ENCODE measurements at regions not wholly inside any gene's neighbourhood (a gene's known extent, or its start where the extent isn't known, plus 50 kb on each side); places are given as distances from the start of the nearest gene placed in this dataset.

- TF ChIP-seq NRF1 (IDR thresholded peaks at IDR 0.05; ENCODE audit: low read depth, low read length) = no peak
- no peak for TF ChIP-seq FOXM1 (IDR thresholded peaks at IDR 0.05; ENCODE audit: low read depth)
- no peak for TF ChIP-seq GATA2 (CRISPR knock-in tag; IDR thresholded peaks at IDR 0.05)
Measured at GRCh38 chr13:107020393-107020792, 452.5 kb upstream of the ARGLU1 start (continued).

GRCh38 chr13:107018285-107018684 is 450.3 kb upstream of the ARGLU1 start:
- DNase-seq = no peak
- no peak overlapping the region for H3K9ac ChIP-seq
- no peaks in the 10 kb centered on the region for H3F3A ChIP-seq (replicated peaks; ENCODE audit: insufficient read depth)
- no peaks in the 10 kb centered on the region for H4K20me1 ChIP-seq (ENCODE audit: insufficient read depth)
- H2AFZ ChIP-seq (ENCODE audit: low read depth) = no peak overlapping the region
- no peaks in the 10 kb centered on the region for H3K4me1 ChIP-seq (ENCODE audit: control insufficient read depth in 1 of 2, insufficient read depth in 2 of 2, low read depth in 1 of 2, low read length in 1 of 2)
- no peaks in the 10 kb centered on the region for H3K9me3 ChIP-seq
- H3K27ac ChIP-seq (ENCODE audit: low read depth in 2 of 2, low read length in 1 of 2) = no peak overlapping the region
- WGBS (ENCODE audit: low lambda C conversion rate) = 48% methylated on average over 4 of the region's 4 CpGs
- H3K9me2 ChIP-seq = no peaks in the 10 kb centered on the region
- H3K4me3 ChIP-seq (ENCODE audit: low read depth in 2 of 2, low read length in 1 of 2) = no peak overlapping the region
- TF ChIP-seq GABPA (IDR thresholded peaks at IDR 0.05; ENCODE audit: low read depth) (no peak), RFX5 (IDR thresholded peaks at IDR 0.05; ENCODE audit: low read length) (no peak)
- no peaks in the 10 kb centered on the region for H3K36me3 ChIP-seq (replicated peaks in 1 of 2; ENCODE audit: control insufficient read depth in 1 of 2, insufficient read depth in 2 of 2, low read length in 1 of 2)
- H3K4me2 ChIP-seq = no peak overlapping the region
- POLR2A ChIA-PET = no interaction called here
- no peaks in the 10 kb centered on the region for H3K79me2 ChIP-seq (ENCODE audit: insufficient read depth)
- CTCF ChIA-PET = no interaction called here
- no peaks in the 10 kb centered on the region for H3K27me3 ChIP-seq (ENCODE audit: insufficient read depth)

DNA sequence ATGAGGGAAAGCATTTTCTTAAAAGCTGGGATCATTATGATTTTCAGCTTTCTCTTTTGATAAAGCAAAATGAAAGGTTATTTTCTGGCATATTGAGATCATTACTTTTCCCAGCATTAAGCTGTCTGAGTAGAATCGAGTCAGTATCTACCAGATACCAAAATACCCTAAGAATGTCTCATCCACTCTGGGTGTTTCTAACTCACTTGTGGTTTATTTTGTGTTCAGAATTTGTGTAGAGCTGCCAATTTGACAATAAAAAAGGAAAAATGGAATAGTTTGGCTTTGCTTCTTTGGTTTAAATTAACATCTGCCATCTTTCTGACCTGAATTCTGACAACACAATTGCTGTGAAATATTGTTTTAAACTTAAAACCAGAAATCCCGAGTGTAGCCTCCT is 438.7 kb upstream of the ARGLU1 start:
- no peak for DNase-seq
- Histone ChIP-seq H3K27ac (ENCODE audit: low read depth in 2 of 2, low read length in 1 of 2) (no peak overlapping the region), H3K9me3 (no peaks in the 10 kb centered on the region), H3K4me2 (no peak overlapping the region), H3K27me3 (ENCODE audit: insufficient read depth) (no peaks in the 10 kb centered on the region; the same call in 1 of the 2 replicates), H3K9me2 (no peaks in the 10 kb centered on the region), H3K9ac (no peak overlapping the region), H3F3A (replicated peaks; ENCODE audit: insufficient read depth) (no peaks in the 10 kb centered on the region), H3K4me3 (ENCODE audit: low read depth in 2 of 2, low read length in 1 of 2) (no peak overlapping the region), H4K20me1 (ENCODE audit: insufficient read depth) (no peaks in the 10 kb centered on the region), H2AFZ (ENCODE audit: low read depth) (no peak overlapping the region), H3K4me1 (ENCODE audit: control insufficient read depth in 1 of 2, insufficient read depth in 2 of 2, low read depth in 1 of 2, low read length in 1 of 2) (no peaks in the 10 kb centered on the region), H3K36me3 (replicated peaks in 1 of 2; ENCODE audit: control insufficient read depth in 1 of 2, insufficient read depth in 2 of 2, low read length in 1 of 2) (no peaks in the 10 kb centered on the region), H3K79me2 (ENCODE audit: insufficient read depth) (no peaks in the 10 kb centered on the region)
- POLR2A ChIA-PET = no interaction called here
- 24% methylated on average over 2 of the region's 2 CpGs for WGBS (ENCODE audit: low lambda C conversion rate)
- CTCF ChIA-PET = no interaction called here
- TF ChIP-seq GATA2 (CRISPR knock-in tag; IDR thresholded peaks at IDR 0.05) = no peak
- no peak for TF ChIP-seq MEF2A (IDR thresholded peaks at IDR 0.05; ENCODE audit: borderline replicate concordance, low read depth)
- no peak for TF ChIP-seq USF2 (IDR thresholded peaks at IDR 0.05; ENCODE audit: borderline replicate concordance, low read depth, low read length)
- TF ChIP-seq RFX5 (IDR thresholded peaks at IDR 0.05; ENCODE audit: low read length) = no peak
- TF ChIP-seq TAF1 (IDR thresholded peaks at IDR 0.05; ENCODE audit: borderline replicate concordance, low read depth, low read length) = no peak
- no peak for TF ChIP-seq CHD2 (IDR thresholded peaks at IDR 0.05; ENCODE audit: low read length, partially characterized antibody)
- TF ChIP-seq, protein P1, sequence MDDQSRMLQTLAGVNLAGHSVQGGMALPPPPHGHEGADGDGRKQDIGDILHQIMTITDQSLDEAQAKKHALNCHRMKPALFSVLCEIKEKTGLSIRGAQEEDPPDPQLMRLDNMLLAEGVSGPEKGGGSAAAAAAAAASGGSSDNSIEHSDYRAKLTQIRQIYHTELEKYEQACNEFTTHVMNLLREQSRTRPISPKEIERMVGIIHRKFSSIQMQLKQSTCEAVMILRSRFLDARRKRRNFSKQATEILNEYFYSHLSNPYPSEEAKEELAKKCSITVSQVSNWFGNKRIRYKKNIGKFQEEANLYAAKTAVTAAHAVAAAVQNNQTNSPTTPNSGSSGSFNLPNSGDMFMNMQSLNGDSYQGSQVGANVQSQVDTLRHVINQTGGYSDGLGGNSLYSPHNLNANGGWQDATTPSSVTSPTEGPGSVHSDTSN (IDR thresholded peaks at IDR 0.05) = no peak
- TF ChIP-seq ELF1 (IDR thresholded peaks at IDR 0.05) = no peak
- TF ChIP-seq EZH2phosphoT487 (IDR thresholded peaks at IDR 0.05; ENCODE audit: borderline replicate concordance, low read depth) = no peak
- no peak for TF ChIP-seq ZBTB33 (IDR thresholded peaks at IDR 0.05; ENCODE audit: borderline replicate concordance, low read depth)
- TF ChIP-seq EP300 (IDR thresholded peaks at IDR 0.05; ENCODE audit: borderline replicate concordance in 1 of 2, low read depth in 1 of 2, low read length in 1 of 2) = no peak
- TF ChIP-seq, protein P2, sequence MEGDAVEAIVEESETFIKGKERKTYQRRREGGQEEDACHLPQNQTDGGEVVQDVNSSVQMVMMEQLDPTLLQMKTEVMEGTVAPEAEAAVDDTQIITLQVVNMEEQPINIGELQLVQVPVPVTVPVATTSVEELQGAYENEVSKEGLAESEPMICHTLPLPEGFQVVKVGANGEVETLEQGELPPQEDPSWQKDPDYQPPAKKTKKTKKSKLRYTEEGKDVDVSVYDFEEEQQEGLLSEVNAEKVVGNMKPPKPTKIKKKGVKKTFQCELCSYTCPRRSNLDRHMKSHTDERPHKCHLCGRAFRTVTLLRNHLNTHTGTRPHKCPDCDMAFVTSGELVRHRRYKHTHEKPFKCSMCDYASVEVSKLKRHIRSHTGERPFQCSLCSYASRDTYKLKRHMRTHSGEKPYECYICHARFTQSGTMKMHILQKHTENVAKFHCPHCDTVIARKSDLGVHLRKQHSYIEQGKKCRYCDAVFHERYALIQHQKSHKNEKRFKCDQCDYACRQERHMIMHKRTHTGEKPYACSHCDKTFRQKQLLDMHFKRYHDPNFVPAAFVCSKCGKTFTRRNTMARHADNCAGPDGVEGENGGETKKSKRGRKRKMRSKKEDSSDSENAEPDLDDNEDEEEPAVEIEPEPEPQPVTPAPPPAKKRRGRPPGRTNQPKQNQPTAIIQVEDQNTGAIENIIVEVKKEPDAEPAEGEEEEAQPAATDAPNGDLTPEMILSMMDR (IDR thresholded peaks at IDR 0.05) = no peak
- no peak for TF ChIP-seq FOXM1 (IDR thresholded peaks at IDR 0.05; ENCODE audit: low read depth)
- TF ChIP-seq SMC3 (IDR thresholded peaks at IDR 0.05; ENCODE audit: low read depth, low read length) = no peak
- no peak for TF ChIP-seq NFIC (IDR thresholded peaks at IDR 0.05; ENCODE audit: borderline replicate concordance)
